Peyer's patch (tissue), 4 donors: ENCODE measurements at regions not wholly inside any gene's neighbourhood (a gene's known extent, or its start where the extent isn't known, plus 50 kb on each side); places are given as distances from the start of the nearest gene placed in this dataset.

Experiments
- POLR2A ChIP-seq, 2 donors: fragments of 450-650 bp; IDR thresholded peaks; one replicate each; pipeline ENCODE4 v1.5.1; 2017; ENCODE audit warnings: antibody characterized with exemption in 2 of 2, mild to moderate bottlenecking in 2 of 2, moderate library complexity in 2 of 2
- TF ChIP-seq, protein P1 (sequence below), 6 experiments: fragments of 450-650 bp in 4 of 6; fragments of 200-600 bp in 2 of 6; sonication (generic) in 1 of 6; IDR thresholded peaks; one replicate each; pipeline ENCODE4 v1.5.1; 2017 to 2019; ENCODE audit warnings: antibody characterized with exemption in 6 of 6, mild to moderate bottlenecking in 3 of 6, moderate library complexity in 1 of 6

GRCh38 chr5:68499987-68500386 is 284.4 kb downstream of the PIK3R1 start:
- no peak for TF ChIP-seq POLR2A (IDR thresholded peaks at IDR 0.05)
- TF ChIP-seq, protein P1, sequence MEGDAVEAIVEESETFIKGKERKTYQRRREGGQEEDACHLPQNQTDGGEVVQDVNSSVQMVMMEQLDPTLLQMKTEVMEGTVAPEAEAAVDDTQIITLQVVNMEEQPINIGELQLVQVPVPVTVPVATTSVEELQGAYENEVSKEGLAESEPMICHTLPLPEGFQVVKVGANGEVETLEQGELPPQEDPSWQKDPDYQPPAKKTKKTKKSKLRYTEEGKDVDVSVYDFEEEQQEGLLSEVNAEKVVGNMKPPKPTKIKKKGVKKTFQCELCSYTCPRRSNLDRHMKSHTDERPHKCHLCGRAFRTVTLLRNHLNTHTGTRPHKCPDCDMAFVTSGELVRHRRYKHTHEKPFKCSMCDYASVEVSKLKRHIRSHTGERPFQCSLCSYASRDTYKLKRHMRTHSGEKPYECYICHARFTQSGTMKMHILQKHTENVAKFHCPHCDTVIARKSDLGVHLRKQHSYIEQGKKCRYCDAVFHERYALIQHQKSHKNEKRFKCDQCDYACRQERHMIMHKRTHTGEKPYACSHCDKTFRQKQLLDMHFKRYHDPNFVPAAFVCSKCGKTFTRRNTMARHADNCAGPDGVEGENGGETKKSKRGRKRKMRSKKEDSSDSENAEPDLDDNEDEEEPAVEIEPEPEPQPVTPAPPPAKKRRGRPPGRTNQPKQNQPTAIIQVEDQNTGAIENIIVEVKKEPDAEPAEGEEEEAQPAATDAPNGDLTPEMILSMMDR (IDR thresholded peaks at IDR 0.05) = no peak
